Esophagus squamous epithelium (tissue), 4 donors: ENCODE measurements at regions not wholly inside any gene's neighbourhood (a gene's known extent, or its start where the extent isn't known, plus 50 kb on each side); places are given as distances from the start of the nearest gene placed in this dataset.

ENCODE experiments used
- CTCF ChIP-seq, 6 experiments: fragments of 450-650 bp in 4 of 6; fragments of 200-600 bp in 2 of 6; sonication (generic) in 2 of 6; IDR thresholded peaks; one replicate each; pipeline ENCODE4 v1.5.1; 2016 to 2019; ENCODE audit warnings: antibody characterized with exemption in 6 of 6, mild to moderate bottlenecking in 4 of 6, moderate library complexity in 4 of 6
- POLR2A ChIP-seq, 4 donors: fragments of 450-650 bp; IDR thresholded peaks; one replicate each; pipeline ENCODE4 v1.6.1; 2017; ENCODE audit warnings: antibody characterized with exemption in 4 of 4, mild to moderate bottlenecking in 4 of 4, moderate library complexity in 3 of 4

GRCh38 chr12:97876780-97877179 is 414.2 kb downstream of the RMST start:
- TF ChIP-seq POLR2A (IDR thresholded peaks at IDR 0.05) (no peak), CTCF (IDR thresholded peaks at IDR 0.05) (no peak)
